ENCODE measurements at regions not wholly inside any gene's neighbourhood (a gene's known extent, or its start where the extent isn't known, plus 50 kb on each side); places are given as distances from the start of the nearest gene placed in this dataset.

- TF ChIP-seq POLR2AphosphoS5 (IDR thresholded peaks at IDR 0.05; ENCODE audit: insufficient read depth in 1 of 2, low read depth in 1 of 2) (no peak), POLR2A (IDR thresholded peaks at IDR 0.05) (no peak)
- TF ChIP-seq, protein P1, sequence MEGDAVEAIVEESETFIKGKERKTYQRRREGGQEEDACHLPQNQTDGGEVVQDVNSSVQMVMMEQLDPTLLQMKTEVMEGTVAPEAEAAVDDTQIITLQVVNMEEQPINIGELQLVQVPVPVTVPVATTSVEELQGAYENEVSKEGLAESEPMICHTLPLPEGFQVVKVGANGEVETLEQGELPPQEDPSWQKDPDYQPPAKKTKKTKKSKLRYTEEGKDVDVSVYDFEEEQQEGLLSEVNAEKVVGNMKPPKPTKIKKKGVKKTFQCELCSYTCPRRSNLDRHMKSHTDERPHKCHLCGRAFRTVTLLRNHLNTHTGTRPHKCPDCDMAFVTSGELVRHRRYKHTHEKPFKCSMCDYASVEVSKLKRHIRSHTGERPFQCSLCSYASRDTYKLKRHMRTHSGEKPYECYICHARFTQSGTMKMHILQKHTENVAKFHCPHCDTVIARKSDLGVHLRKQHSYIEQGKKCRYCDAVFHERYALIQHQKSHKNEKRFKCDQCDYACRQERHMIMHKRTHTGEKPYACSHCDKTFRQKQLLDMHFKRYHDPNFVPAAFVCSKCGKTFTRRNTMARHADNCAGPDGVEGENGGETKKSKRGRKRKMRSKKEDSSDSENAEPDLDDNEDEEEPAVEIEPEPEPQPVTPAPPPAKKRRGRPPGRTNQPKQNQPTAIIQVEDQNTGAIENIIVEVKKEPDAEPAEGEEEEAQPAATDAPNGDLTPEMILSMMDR (IDR thresholded peaks at IDR 0.05) = no peak
- Histone ChIP-seq H3K36me3 (no peaks in the 10 kb centered on the region), H3K27me3 (no peaks in the 10 kb centered on the region), H3K4me3 (no peak overlapping the region), H3K27ac (no peak overlapping the region), H3K4me1 (peaks cover 13% of the 10 kb centered on the region), H3K9me3 (no peaks in the 10 kb centered on the region)
- DNase-seq (ENCODE audit: extremely low spot score in 2 of 2) = no peak
- intact Hi-C loops (cut with DNase I) = no loop called here
These were observed 392.1 kb upstream of the SALL1 start for GRCh38 chr16:51542981-51543815.

- Histone ChIP-seq H3K9me3 (no peaks in the 10 kb centered on the region), H3K4me1 (peaks cover 13% of the 10 kb centered on the region), H3K27ac (no peak overlapping the region), H3K4me3 (no peak overlapping the region), H3K27me3 (no peaks in the 10 kb centered on the region), H3K36me3 (no peaks in the 10 kb centered on the region)
- intact Hi-C loops (cut with DNase I) = no loop called here
- no peak for TF ChIP-seq POLR2A (IDR thresholded peaks at IDR 0.05)
- no peak for DNase-seq (ENCODE audit: extremely low spot score in 2 of 2)
These were observed 389.2 kb upstream of the SALL1 start for GRCh38 chr16:51540259-51540658.

DNA sequence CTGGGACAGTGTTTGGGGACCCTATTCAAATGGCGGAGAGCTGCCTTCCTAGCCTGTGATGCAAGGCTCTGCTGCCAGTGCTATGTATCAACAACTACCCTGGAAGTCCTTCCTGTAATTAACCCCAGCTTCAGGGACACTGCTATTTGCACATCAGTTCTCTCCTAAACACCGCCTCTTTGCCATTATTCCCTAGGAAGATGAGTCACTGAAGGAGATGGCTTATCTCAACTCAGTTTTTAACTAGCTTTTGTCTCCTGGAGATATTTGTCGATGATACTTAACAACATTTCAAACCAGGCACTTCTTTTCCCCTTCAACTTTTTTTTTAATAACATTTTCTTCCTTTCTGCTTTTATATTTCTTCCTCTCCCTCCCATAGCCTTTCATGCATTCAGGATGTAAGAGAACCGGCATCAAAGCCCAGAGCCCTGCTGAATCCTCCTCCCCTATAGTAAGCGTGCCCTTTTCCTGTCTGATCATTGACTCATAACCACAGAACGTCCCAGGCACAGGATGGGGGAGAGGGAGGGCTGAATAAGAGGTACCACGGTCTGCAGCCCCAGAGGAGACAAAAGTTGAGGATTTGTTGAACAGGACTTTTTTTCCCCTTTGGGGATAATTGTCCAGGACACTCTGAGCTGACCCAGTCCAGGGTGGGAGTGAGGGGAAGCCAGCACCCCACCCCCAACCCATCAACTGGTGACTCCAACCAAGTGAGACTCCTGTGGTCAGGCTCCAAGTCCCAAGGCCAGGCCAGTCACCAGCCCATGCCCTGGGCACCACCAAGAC, 387.8 kb upstream of the SALL1 start:
- H3K4me1 ChIP-seq = peaks cover 13% of the 10 kb centered on the region
- no peaks in the 10 kb centered on the region for H3K9me3 ChIP-seq
- intact Hi-C loops (cut with DNase I) = no loop called here
- no peak for DNase-seq (ENCODE audit: extremely low spot score in 2 of 2)
- no peak overlapping the region for H3K4me3 ChIP-seq
- H3K27me3 ChIP-seq = no peaks in the 10 kb centered on the region
- peak overlapping the region; percentile 66 for H3K27ac ChIP-seq
- TF ChIP-seq POLR2AphosphoS5 (IDR thresholded peaks at IDR 0.05; ENCODE audit: insufficient read depth in 1 of 2, low read depth in 1 of 2) (peak in 1 of 2 donors; percentile 11), POLR2A (IDR thresholded peaks at IDR 0.05) (no peak)
- TF ChIP-seq, protein P1 (IDR thresholded peaks at IDR 0.05) = no peak
- H3K36me3 ChIP-seq = no peaks in the 10 kb centered on the region

GRCh38 chr16:51535591-51535990, 384.5 kb upstream of the SALL1 start:
- H3K27me3 ChIP-seq = no peaks in the 10 kb centered on the region
- DNase-seq (ENCODE audit: extremely low spot score in 2 of 2) = no peak

DNA sequence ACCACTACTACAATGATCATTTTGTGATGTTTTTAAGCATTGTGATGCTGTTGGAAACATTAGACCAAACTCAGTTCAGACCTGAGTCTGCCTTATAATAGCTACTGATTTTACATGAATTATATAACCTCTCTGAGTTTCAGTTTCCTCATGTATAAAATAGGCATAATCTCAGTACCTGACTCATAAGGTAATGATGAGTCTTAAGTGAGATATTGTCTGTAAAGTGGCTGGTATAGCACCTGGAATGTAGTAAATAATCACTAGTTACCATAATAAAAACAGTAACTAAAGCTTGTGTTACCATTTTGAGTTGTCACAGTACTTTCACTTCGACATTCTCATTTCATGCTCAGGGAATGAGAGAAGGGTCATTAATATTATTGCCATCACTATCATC, 381.5 kb upstream of the SALL1 start:
- no peak for DNase-seq (ENCODE audit: extremely low spot score in 2 of 2)
- Histone ChIP-seq H3K9me3 (no peaks in the 10 kb centered on the region), H3K4me1 (no peaks in the 10 kb centered on the region), H3K27ac (no peak overlapping the region), H3K4me3 (no peak overlapping the region), H3K27me3 (no peaks in the 10 kb centered on the region), H3K36me3 (no peaks in the 10 kb centered on the region)
- TF ChIP-seq POLR2AphosphoS5 (IDR thresholded peaks at IDR 0.05; ENCODE audit: insufficient read depth in 1 of 2, low read depth in 1 of 2) (no peak), POLR2A (IDR thresholded peaks at IDR 0.05) (no peak)
- TF ChIP-seq, protein P1 (IDR thresholded peaks at IDR 0.05) = no peak
- intact Hi-C loops (cut with DNase I) = no loop called here

More at GRCh38 chr16:51535591-51535990, 384.5 kb upstream of the SALL1 start:
- TF ChIP-seq POLR2AphosphoS5 (IDR thresholded peaks at IDR 0.05; ENCODE audit: insufficient read depth in 1 of 2, low read depth in 1 of 2) (no peak), POLR2A (IDR thresholded peaks at IDR 0.05) (no peak)
- TF ChIP-seq, protein P1 (IDR thresholded peaks at IDR 0.05) = no peak
- Histone ChIP-seq H3K9me3 (no peaks in the 10 kb centered on the region), H3K4me3 (no peak overlapping the region), H3K4me1 (peaks cover 13% of the 10 kb centered on the region), H3K27ac (no peak overlapping the region), H3K36me3 (no peaks in the 10 kb centered on the region)
- intact Hi-C loops (cut with DNase I) = no loop called here

All from vagina (tissue), 2 donors.